Body of pancreas (tissue), 4 donors: ENCODE measurements at regions not wholly inside any gene's neighbourhood (a gene's known extent, or its start where the extent isn't known, plus 50 kb on each side); places are given as distances from the start of the nearest gene placed in this dataset.
"Not testable (repeated sequence)": the region's sequence is repeated elsewhere in the genome, so short reads cannot be mapped to it uniquely, and the experiment has no call there.

Experiments used
- CTCF ChIP-seq, 7 experiments: fragments of 450-650 bp in 4 of 7; fragments of 200-600 bp in 3 of 7; sonication (generic) in 3 of 7; IDR thresholded peaks; one replicate each; pipeline ENCODE4 v1.5.1; 2016 to 2019; ENCODE audit warnings: antibody characterized with exemption in 7 of 7
- POLR2A ChIP-seq, 3 donors: fragments of 450-650 bp; IDR thresholded peaks; one replicate each; pipeline ENCODE4 v1.6.1; 2016; ENCODE audit warnings: antibody characterized with exemption in 3 of 3, mild to moderate bottlenecking in 2 of 3

GRCh38 chr18:10150576-10150975 is 236.8 kb downstream of the VAPA start:
- not testable (repeated sequence) for TF ChIP-seq POLR2A, CTCF (IDR thresholded peaks at IDR 0.05)
